ENCODE measurements at regions not wholly inside any gene's neighbourhood (a gene's known extent, or its start where the extent isn't known, plus 50 kb on each side); places are given as distances from the start of the nearest gene placed in this dataset.
"Not testable (repeated sequence)": the region's sequence is repeated elsewhere in the genome, so short reads cannot be mapped to it uniquely, and the experiment has no call there.

DNA sequence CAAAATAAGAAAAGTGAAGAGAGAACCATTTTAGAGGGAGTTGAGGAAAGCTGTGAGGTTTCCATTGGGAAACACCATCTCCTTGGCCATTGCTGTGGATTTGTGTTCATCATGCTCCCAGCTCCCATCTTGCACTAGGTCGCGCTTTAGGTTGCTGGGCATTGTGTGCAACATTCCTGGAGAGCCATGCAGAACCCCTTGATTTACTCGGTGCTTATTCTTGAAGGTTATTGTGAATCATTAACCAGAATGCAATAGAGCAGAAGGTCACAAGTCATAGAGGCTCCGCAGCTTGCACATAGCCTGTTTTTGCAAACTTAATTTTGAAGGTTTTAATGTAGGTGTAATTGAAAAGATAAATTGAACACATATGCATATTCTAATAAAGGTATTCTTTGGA is 239.2 kb upstream of the IL12A start:
- no peak for DNase-seq

DNA sequence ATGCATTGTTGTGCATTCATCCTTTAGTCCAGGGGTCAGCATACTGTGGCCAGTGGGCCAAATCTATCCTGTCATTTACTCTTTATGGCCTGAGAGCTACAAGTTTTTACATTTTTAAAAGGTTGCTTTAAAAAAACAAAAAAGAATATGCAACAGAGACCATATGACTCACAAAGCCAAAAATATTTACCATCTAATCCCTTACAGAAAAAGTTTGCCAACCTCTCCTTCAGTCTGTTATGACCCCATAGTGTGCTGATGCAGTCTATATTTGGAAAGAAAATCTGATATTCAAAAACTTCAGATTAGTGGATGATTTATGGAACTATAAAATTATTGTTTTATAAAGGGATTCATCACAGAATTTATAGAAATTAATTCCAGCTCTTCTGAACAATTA is 237.5 kb upstream of the IL12A start:
- no peak for DNase-seq

DNA sequence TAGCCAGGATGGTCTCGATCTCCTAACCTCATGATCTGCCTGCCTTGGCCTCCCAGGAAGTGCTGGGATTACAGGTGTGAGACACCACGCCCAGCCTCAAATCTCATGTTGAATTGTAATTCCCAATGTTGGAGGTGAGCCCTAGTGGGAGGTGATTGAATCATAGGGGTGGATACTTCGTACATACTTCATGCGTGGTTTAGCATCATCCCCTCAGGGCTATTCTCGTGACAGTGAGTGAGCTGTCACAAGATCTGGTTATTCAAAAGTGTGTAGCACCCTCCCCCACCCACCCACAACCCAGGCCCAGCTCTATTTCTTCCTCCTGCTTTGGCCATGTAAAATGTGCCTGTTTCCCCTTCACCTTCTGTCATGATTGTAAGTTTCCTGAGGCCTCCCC is 236.9 kb upstream of the IL12A start:
- no peak for DNase-seq

DNA sequence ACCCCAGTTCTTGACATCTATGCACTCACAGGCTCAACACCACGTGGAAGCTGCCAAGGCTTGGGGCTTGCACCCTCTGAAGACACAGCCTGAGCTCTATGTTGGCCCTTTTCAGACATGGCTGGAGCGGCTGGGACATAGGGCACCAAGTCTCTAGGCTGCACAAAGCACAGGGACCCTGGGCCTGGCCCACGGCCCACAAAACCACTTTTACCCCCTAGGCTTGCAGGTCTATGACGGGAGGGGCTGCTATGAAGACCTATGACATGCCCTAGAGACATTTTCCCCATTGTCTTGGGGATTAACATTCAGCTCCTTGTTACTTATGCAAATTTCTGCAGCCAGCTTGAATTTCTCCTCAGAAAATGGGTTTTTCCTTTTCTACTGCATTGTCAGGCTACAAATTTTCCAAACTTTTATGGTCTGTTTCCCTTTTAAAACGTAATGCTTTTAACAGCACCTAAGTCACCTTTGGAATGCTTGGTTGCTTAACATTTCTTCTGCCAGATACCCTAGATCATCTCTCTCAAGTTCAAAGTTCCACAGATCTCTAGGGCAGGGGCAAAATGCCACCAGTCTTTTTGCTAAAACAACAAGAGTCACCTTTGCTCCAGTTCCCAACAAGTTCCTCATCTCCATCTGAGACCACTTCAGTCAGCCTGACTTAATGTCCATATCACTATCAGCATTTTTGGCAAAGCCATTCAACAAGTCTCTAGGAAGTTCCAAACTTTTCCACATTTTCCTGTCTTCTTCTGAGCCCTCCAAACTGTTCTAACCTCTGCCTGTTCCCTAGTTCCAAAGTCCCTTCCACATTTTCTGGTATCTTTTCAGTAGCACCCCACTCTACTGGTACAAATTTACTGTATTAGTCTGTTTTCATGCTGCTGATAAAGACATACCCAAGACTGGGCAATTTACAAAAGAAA is 232.1 kb upstream of the IL12A start:
- not testable (repeated sequence) for DNase-seq

DNA sequence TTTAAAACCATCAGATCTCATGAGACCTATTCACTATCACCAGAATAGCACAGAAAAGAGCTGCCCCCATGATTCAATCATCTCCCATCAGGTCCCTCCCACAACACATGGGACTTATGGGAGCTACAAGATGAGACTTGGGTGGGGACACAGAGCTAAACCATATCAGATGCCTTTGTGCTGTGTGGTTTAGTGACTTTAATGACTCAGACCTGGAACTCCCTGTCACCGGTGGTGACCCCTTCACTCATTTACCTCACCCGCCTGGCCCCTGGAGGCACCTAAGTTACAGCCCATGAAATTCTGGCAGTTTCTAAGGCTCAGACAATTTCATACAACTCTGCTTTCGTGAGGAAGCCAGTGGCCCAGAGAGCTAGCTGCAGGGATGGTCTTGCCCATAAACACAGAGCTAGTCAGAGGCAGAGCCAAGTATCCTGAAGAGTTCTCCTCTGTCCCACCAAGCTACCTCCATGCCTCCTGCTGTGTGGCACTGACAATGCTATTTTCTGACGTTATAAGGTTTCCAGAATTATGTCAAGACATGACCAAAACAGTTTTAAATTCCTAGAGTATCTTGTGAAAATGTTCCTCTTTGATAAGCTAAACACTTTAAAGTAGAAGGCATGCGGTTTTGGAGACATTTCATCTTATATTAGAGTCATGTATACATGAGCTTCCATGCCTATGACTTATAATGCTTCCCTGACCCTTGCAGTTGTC is 231.1 kb upstream of the IL12A start:
- no peak for DNase-seq

DNA sequence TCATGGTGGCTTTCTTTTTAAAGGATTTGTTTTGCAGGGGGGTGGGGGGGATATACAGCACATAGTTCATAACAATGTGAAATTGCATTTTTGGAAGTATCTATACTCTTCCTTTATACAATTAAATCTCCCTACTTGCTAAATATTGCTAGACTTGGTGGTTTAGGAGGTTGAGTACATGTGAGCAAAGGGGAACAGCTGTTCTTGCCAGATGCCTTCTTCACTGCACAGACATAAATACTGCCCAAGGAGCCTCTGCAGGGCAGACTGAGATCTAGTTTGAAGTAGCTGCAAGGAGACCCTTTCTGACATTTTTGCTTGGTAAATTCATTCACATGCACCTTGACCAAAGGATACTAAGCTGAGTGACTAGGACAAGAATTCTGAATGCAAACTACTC is 228.6 kb upstream of the IL12A start:
- DNase-seq: no peak

DNA sequence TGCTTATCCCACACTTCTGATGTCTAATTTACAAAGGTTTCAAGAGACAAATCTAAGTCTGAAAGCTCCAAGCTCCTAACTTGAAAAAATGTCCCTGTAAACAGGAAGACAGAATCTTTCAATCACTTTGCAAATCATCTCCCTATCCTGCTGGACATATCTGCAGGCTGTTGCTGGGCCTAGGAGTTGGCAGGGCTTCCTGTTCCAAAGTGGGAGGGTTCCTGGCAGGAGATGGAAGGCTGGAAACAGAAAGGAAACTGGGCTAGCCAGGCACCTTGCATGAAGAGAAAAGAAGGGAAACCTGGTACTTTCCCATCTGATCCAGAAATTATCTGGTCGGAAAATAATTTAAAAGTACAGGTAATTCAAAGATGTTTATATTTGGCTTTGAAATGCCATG is 227.3 kb upstream of the IL12A start:
- no peak for DNase-seq

DNA sequence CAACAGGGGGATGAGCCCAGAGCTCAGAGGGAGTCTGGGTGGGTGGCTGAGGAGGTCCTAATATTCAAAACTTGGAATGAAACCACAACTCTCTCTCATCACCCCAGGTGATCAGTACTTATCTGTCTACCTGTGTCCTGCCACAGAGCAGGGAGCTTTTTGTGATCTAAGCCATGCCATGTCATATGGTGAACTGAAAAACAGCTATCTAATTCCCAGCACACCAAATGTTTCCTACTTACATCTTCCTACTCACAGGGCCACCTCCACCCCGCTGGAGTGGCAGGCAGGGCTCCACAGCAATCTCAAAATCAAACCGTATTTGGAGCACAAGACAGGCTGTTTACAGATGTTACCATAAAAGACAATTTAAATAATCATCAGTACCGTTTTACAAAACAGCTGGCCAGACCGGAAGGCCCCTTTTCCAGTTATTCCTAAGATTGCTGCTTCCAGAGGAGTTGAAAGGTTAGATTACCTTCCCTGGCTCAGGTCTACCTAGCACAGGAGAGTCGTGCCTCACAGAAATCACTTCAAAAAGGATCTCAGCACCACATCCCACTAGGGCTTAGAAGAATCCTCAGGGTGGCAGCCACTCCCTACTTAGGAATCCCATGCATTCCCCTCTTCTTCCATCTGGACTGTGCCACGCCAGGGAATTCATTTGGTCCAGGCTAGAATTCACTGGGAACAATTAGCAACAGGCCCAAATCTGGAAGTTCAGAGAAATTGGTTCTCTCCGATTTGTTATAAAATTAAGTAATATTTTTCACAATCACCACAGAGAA is 226.6 kb upstream of the IL12A start:
- DNase-seq: no peak

DNA sequence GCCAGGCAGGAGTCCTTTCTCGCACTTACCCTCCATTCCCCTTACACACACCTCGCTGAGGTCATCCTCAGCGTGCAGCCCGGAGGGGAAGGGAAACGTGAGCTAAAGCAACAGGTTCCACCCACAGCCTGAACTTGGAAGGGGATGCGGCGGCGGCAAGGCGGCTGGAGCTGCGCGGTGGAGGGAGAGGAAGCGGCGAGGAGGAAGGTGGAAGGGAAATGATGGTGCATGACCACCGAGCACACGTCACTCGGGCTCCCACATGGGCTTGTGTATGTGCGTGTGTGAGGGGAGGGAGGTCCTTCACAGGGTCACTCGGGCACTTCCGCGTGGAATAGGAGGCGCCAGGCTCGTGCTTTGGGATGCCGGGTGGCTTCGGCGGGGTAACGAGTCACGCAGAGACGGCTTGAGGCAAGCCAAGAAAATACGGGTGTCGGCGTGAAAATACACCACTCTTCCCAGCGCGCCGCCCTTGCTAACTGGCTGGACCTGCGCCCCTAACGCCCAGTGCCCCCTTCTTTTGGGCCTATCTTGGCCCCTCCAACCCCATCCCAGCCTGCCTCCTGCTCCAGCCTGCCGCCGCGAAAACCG is 225.5 kb upstream of the IL12A start:
- peak; percentile 36 to 54 for DNase-seq

DNA sequence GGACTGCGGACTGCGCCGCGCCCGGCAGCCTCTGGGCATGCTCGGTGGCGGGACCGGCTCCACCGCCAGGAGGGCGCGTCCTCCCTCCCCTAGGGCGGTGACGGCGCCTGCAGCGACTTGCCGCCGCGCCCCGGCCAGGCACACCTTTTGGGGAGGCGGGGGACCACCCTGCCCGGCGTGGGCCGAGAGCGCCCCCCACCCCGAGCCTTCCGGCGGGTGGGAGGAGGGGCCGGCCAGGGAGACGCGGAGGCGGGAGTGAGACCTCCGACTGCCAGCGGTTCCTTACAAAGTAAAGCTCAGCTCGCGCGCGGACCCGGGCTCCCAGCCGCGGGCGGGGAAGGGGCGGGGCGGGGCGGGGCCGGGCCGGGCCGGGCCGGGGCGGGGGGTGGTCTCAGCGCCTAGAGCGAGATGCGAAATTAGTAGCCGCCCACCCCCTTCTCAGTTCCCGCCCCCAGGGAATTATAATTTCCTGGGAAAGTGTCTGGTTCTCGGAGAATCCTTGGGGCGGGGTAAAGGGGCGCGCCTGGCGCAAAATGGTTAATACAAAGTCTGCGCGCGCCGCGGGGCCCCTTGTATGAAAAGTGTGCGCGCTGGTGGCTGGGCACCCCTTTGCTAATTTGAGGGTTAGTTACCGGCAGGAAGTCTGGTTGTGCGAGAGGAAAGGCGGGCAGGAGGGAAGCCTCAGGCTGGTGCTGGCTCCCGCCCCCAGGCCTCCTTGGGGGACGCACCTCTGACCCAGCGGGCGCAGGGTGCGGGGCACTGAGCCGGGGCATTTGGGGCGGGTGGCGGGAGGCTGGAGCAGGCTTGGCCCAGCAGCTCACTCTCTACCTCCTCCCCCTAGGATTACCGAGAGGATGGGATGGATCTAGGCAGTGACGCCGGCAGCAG is 224.8 kb upstream of the IL12A start:
- peak; percentile 27 to 54 for DNase-seq

DNA sequence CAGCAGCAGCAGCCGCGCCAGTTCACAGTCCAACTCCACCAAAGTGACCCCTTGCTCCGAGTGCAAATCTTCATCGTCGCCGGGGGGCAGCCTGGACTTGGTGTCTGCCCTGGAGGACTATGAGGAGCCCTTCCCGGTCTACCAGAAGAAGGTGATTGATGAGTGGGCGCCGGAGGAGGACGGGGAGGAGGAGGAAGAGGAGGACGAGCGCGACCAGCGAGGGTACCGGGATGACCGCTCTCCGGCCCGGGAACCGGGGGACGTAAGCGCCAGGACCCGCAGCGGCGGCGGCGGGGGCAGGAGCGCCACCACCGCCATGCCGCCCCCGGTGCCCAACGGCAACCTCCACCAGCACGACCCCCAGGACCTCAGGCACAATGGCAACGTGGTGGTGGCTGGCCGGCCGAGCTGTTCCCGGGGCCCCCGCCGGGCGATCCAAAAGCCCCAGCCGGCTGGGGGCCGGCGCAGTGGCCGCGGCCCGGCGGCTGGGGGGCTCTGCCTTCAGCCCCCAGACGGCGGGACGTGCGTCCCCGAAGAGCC is 224.1 kb upstream of the IL12A start:
- no peak for DNase-seq

DNA sequence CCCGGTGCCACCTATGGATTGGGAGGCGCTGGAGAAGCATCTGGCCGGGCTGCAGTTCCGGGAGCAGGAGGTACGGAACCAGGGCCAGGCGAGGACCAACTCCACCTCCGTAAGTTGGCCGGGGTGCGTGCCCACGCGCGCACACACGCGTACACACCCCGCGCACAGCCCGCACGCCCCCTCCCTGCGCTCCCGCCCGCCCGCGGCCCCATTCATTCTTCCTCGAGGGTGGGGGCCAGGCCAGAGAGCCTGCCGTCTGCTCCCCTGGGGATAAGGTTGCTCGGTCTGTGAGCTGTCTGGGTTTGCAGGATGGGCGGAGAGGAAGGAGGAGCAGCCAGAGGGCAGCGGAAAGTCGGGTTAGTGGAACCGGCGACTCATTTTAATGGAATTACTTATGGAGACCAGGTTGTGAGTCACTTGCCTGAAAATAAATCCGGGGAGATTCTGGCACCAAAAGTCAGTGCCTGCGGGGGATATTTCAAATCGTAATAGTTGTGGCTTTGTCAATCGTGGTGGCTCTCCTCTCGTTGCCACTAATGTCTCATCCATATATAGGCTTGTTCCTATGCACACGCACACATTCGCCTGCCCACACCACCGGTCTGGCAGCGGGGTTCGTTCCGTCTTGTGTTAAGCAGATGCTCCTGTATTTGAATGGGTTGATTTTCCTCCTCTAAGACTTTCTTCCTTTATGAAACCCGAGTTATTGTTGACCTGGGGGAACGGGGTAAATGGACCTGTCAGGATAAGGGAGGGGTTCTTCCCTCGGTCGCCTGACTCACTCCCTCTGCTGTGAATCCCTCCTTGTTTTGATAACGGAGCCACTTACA is 223.4 kb upstream of the IL12A start:
- DNase-seq: no peak

DNA sequence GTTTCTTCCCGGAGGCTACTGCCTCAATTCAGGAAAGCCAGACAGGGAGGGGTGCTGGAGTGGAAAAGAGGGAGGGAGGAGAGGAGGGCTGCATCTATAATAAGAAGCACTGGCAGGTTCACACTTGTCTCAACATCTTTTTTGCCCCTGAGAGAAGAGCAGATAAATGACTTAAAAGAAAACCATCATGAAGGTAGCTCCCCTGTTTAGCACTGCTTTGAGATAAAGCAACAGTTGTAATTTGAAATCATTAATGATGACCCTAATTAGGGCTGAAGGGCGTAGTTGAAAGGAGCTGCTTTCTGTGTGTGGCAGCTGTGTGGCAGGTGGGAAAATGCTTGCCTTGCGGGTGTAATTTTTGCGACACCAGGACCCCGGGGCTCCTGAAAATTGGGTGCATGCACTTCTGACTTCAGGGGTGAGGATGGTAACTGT is 222.8 kb upstream of the IL12A start:
- DNase-seq: no peak

DNA sequence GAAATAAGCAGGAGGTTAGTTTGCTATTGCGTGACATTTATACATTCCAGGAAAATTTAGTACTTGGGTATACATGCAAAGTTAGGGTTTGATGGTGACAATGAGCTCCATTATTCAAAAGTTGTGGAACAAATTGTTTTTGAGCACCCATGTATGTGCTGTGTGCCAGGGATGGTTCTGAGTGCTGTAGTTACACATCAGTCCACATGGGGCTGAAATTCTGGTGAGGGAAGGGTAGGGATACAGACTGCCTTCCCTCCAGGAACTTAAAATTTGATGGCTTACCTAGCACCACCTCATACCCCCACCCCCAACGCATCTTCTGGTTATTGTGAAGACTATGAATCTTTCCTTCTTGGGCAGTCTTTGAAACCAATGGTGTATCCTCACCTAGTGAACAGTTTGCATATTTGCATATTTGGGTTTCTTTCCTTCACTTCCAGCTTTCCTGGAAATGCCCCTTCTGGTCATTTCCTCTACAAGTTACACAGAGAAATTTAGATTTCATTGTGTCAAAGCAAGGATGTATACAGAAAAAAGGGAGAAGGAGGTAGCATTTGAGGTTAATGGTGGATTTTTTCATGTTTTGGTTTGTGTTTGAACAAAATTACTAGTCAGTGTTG is 222.0 kb upstream of the IL12A start:
- DNase-seq: no peak

DNA sequence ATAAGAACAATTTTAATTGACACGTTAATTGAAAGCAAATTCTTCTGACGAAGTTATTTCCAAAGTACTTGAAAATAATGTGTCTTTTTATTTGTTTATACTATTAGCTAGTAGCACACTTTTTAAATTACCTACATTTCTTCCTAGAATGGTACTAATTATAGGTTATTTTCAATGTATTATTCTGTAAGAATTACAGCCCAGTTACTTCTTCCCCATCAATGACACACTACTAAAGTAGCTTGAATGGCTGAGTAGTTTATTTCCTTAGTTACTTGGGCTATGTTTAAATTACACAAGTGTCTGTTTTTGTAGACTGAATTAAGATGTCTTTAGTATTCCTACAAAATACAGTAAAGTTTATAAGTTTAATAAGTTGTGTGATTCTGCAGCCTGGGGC is 217.6 kb upstream of the IL12A start:
- no peak for DNase-seq

DNA sequence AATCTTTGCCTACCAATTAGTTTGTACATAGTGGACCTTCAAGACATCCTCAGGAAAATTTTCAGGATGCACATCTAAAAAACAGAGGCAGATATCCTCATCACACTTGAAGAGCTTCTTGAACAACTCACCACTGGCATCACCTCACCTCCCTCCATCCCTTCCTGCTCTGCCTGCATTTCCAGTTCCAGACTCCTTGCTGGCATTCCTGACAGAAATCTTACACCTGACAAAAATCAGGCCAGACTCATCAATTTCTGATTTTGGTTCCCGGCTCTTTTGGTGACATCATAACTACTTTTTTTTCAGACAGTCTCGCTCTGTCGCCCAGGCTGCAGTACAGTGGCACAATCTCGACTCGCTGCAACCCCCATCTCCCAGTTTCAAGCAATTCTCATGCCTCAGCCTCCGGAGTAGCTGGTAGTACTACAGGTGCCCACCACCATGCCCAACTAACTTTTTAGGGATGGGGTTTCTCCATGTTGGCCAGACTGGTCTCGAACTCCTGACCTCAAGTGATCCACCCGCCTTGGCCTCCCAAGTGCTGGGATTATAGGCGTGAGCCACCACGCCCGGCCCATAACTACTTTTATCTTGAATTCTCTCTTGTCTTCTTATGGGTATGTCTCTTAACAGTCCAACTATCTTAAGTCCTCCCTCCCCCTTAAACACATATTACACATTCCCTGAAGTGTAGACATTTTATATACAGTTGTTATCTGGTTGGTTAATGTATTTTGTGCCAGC is 216.6 kb upstream of the IL12A start:
- DNase-seq: no peak

DNA sequence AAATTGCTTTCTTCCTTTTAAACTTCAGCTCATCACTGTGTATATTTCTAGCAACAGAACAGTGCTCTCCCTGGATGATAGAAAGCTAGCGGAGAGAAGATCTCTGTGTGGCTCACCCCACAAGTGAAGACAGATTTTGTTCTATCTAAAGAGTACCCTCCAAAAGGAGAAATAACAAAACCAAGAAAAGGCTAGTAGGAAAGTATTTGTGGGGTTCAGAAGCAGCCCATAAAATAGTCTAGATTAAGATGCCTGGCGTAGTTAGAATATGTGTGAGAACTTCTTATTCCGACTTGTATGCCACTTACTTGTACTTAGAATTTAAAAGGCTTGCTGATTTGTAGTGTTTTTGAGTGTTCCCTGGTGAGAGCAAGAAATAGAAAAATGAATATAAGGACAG is 214.9 kb upstream of the IL12A start:
- no peak for DNase-seq

DNA sequence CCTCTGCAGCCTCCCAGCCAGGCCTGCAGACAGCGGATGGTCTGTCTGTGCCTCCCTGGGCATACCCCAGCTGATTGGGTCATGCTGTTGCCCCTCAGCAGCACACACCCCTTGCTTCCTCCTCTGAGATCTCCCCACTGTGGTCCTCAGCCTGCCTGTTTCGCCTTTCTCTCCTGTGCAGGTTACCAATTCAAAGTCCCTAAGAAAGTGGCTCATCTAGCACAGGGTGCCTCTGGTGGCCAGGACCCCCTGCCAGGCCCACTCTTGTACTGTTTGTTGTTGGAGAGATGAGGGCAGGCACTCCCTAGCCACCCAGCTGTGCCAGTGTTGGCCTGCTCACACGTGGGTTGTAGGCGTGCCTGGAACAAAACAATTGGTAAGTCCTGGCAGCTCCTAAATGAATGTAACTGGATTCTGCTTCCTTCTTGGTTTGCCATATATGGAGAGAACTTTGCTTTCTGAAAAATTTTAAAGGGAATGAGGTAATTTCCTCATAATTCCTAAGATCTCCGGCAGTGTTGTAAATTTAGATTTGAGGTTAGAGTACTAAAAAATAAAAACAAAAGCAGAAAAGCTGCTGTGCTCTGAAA is 213.2 kb upstream of the IL12A start:
- DNase-seq: no peak

DNA sequence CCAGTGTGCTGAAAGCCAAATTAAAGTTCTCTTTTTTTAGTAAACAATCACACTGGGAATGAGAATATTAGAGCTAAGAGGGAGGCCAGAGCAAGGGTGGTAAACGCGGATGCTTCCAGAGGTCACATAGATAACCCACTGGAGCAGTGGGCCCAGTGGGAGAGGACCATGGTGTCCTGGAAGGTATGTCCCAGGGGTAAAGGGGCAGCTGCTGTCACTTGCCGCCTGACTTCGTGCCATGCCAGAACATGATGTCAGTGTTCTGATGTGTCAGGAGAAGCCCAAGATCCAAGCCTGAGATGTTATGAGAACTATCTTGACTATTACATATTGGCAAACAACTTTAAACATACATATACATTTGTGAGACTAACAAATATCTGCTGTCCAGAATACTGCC is 211.9 kb upstream of the IL12A start:
- DNase-seq: no peak
